SK-N-SH (cell line): ENCODE measurements at regions not wholly inside any gene's neighbourhood (a gene's known extent, or its start where the extent isn't known, plus 50 kb on each side); places are given as distances from the start of the nearest gene placed in this dataset.

Experiments
- EP300 ChIP-seq, 2 experiments: IDR thresholded peaks; 2 replicates each; pipeline versions ENCODE4 v1.4.0 to v1.6.1; 2012; ENCODE audit warnings: borderline replicate concordance in 1 of 2, low read depth in 1 of 2, low read length in 1 of 2
- EZH2phosphoT487 ChIP-seq: fragments of 200-600 bp; sonication (generic); IDR thresholded peaks from 2 replicates; pipeline ENCODE4 v1.6.1; 2017; ENCODE audit warnings: low read depth, mixed run types, mild to moderate bottlenecking, antibody characterized with exemption, moderate library complexity, borderline replicate concordance
- FOSL2 ChIP-seq: IDR thresholded peaks from 2 replicates; pipeline ENCODE4 v1.4.0; 2012; ENCODE audit warnings: low read depth, mild to moderate bottlenecking, moderate library complexity, borderline replicate concordance
- IRF3 ChIP-seq: fragments of 150-350 bp; IDR thresholded peaks from 2 replicates; pipeline ENCODE4 v1.6.1; 2016; ENCODE audit warnings: mild to moderate bottlenecking, low read depth, low read length
- JUND ChIP-seq: IDR thresholded peaks from 2 replicates; pipeline ENCODE4 v1.4.0; 2012
- NFIC ChIP-seq: IDR thresholded peaks from 2 replicates; pipeline ENCODE4 v1.4.0; 2012; ENCODE audit warnings: borderline replicate concordance
- POLR2AphosphoS5 ChIP-seq: IDR thresholded peaks from 2 replicates; pipeline ENCODE4 v1.6.1; 2012; ENCODE audit warnings: low read depth, low read length
- RAD21 ChIP-seq: IDR thresholded peaks from 2 replicates; pipeline ENCODE4 v1.6.1; 2012; ENCODE audit warnings: mild to moderate bottlenecking, low read length
- RFX5 ChIP-seq: IDR thresholded peaks from 2 replicates; pipeline ENCODE4 v1.6.1; 2012; ENCODE audit warnings: mild to moderate bottlenecking, improper control_type of control experiment, low read length
- SIN3A ChIP-seq: IDR thresholded peaks from 2 replicates; pipeline ENCODE4 v1.6.1; 2012; ENCODE audit warnings: low read depth, mild to moderate bottlenecking, low read length, moderate library complexity, borderline replicate concordance
- TAF1 ChIP-seq: IDR thresholded peaks from 2 replicates; pipeline ENCODE4 v1.6.1; 2012; ENCODE audit warnings: low read depth, mild to moderate bottlenecking, low read length, moderate library complexity, borderline replicate concordance
- TF ChIP-seq, protein P1 (sequence below): fragments of 200-600 bp; sonication (generic); IDR thresholded peaks from 2 replicates; pipeline ENCODE4 v1.6.1; 2017; ENCODE audit warnings: antibody characterized with exemption, mild to moderate bottlenecking, moderate library complexity
- TF ChIP-seq, protein P2 (sequence below): IDR thresholded peaks from 2 replicates; pipeline ENCODE4 v1.4.0; 2012; ENCODE audit warnings: low read depth, borderline replicate concordance

DNA sequence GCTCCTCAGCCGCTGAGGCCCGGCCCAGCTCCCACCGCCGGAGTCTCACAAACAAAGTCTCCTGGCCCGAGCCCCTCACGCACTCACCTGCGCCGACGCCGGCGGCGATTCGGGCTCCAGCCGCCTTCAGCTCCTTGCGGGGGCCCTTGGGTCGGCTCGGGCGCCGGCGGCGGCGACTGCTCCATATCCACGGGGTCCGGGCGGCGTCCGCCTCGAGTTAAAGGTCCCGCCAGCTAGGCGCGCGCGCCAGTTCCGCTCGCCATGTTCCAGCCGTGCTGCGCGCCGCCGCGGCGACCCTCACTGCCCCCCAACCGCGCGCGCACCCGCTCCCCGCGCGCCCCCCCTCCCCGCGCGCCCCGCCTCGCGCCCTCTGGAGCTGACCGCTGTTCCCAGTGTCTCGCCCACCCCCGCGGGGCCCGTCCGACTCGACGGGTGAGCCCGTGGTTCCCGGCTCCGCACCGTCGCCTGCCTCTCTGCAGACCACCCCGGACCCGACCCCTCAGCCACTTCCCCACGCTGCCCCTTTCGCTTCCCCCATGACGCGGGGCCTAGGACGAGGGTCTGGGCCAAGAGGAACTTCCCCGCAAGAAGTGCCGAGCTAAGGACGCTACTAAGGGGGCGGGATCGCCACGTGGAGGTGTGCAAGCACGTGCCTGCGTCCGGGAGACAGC is 396.1 kb downstream of the ZNF33B start:
- TF ChIP-seq, protein P1, sequence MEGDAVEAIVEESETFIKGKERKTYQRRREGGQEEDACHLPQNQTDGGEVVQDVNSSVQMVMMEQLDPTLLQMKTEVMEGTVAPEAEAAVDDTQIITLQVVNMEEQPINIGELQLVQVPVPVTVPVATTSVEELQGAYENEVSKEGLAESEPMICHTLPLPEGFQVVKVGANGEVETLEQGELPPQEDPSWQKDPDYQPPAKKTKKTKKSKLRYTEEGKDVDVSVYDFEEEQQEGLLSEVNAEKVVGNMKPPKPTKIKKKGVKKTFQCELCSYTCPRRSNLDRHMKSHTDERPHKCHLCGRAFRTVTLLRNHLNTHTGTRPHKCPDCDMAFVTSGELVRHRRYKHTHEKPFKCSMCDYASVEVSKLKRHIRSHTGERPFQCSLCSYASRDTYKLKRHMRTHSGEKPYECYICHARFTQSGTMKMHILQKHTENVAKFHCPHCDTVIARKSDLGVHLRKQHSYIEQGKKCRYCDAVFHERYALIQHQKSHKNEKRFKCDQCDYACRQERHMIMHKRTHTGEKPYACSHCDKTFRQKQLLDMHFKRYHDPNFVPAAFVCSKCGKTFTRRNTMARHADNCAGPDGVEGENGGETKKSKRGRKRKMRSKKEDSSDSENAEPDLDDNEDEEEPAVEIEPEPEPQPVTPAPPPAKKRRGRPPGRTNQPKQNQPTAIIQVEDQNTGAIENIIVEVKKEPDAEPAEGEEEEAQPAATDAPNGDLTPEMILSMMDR: no peak
- no peak for TF ChIP-seq RAD21
- no peak for TF ChIP-seq TAF1
- TF ChIP-seq FOSL2: no peak
- TF ChIP-seq POLR2AphosphoS5: no peak
- no peak for TF ChIP-seq SIN3A
- no peak for TF ChIP-seq EZH2phosphoT487
- TF ChIP-seq EP300 (IDR thresholded peaks at IDR 0.05; ENCODE audit: borderline replicate concordance in 1 of 2, low read depth in 1 of 2, low read length in 1 of 2): no peak
- TF ChIP-seq, protein P2, sequence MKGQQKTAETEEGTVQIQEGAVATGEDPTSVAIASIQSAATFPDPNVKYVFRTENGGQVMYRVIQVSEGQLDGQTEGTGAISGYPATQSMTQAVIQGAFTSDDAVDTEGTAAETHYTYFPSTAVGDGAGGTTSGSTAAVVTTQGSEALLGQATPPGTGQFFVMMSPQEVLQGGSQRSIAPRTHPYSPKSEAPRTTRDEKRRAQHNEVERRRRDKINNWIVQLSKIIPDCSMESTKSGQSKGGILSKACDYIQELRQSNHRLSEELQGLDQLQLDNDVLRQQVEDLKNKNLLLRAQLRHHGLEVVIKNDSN: no peak
- no peak for TF ChIP-seq JUND
- TF ChIP-seq RFX5: no peak
- no peak for TF ChIP-seq NFIC
- TF ChIP-seq IRF3: no peak
